Femur (tissue), 1 donor: ENCODE measurements at regions not wholly inside any gene's neighbourhood (a gene's known extent, or its start where the extent isn't known, plus 50 kb on each side); places are given as distances from the start of the nearest gene placed in this dataset.

Source experiments
- DNase-seq: peaks from one replicate; pipeline ENCODE4 v3.0.0-alpha.2; 2017

- no peak for DNase-seq
Measured at GRCh38 chr7:25642849-25643248, 414.6 kb upstream of the NPVF start.

DNA sequence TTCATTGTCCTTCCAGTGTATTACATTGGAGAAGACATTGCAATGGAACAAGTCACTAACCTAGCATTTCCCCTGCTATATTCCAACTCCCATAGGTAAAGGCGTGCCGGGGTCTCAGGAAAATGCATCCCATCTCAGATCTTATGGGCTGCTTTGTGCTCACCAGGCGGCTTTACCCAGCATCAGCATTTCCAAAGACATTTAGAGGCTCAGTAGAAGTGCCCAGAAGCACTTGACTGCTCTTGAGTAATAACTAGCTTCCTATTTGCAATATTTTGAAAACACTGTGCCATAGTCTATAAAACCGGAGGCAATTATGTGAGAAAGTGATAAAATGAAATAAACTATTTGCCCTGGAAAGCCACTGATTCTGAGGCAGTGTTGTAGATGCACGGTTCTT, 415.0 kb upstream of the NPVF start:
- no peak for DNase-seq

DNA sequence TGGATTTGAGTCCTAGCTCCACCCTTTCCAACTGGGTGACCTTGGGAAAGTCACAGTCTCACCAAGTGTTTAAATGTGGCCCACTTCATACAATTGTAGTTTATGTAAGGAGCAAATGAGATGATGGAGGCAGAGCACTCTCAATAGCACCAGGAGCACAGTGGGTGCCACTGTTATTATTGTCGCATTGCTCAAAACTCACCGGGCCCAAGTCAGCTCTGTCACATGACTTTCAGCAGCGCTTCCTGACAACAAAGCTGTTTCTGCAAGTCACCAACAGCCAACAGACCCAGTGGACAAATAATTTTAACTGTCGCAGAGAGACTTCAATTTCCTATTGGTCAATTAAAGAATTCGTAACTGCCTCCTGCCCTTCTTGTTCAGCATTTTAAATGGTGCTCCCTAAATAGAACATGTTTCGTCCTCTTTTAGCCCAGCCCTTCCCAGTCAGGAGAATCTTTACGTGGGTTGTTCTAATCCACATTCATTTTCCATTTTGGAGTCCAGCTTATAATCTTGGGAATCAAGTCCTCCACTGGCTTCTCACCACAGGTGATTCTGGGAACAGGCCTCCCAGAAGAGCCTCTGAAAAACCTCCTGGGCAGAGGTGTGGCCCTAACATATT, 415.6 kb upstream of the NPVF start:
- DNase-seq: no peak

- DNase-seq: no peak
Measured at GRCh38 chr7:25646726-25647413, 418.6 kb upstream of the NPVF start.

DNA sequence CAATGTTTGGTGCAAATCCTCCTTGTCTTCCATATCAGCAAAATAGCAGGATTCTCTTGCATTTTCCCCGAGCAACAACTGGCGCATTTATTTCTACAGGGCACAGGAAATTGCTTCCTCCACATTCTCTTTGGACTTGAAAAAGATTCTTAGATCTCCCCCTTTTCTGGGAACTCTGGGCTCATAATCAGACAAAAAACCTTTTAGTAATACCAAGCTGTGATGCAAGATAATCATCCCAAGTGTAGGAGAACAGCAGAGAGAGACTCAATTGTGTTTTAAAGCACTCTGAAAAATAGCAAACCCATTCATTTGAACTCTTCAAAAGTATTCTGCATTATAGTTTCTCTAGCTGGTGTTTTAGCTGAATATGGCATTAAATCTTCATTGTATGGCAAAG, 419.6 kb upstream of the NPVF start:
- DNase-seq: no peak

DNA sequence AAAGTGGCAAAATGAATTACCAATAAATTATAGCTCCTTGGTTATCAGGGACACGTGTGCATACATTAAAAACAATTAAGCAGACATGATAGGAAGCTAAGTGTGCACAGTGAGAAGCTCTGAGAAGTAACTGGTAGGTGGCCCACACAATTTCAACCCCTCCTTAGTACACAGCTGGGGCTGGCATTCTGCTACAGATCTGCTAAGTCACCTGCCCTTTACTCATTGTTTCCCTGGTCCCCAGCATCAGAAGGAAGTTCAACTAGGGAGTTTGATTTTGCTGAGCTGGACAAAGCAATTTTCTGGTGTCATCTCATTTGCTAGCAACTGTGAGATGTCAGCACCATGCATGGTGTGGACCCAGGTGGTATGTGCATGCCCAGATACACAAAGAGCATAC, 424.1 kb upstream of the NPVF start:
- no peak for DNase-seq

DNA sequence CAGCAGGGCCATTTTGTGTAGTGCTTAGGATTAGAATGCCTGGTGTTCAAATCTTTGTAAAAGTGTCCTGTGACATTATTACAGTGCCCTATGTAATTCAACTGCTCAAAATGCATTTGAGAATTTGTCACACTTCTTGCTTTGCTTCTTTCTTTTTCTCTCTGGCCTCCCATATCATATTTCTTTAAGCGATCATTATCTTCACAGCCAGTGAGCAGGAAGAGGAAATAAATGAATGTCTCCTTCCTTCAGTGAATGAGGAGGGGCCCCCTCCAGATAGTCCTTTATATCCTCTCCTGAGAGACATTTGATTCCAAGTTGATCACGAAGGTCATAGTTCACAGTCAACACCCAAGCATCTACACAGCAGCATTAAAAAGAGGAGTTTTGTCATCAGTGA, 425.1 kb upstream of the NPVF start:
- no peak for DNase-seq

- DNase-seq: no peak
Measured at GRCh38 chr7:25656071-25656470, 427.8 kb upstream of the NPVF start.

GRCh38 chr7:25656581-25657026, 428.3 kb upstream of the NPVF start:
- peak; percentile 45 for DNase-seq

- no peak for DNase-seq
Measured at GRCh38 chr7:25658375-25658774, 430.1 kb upstream of the NPVF start.

- DNase-seq: no peak
Measured at GRCh38 chr7:25659841-25660240, 431.6 kb upstream of the NPVF start.

- DNase-seq: peak; percentile 70
Measured at GRCh38 chr7:25662841-25663800, 434.8 kb upstream of the NPVF start.

GRCh38 chr7:25663877-25664276, 435.6 kb upstream of the NPVF start:
- DNase-seq: peak; percentile 38

DNA sequence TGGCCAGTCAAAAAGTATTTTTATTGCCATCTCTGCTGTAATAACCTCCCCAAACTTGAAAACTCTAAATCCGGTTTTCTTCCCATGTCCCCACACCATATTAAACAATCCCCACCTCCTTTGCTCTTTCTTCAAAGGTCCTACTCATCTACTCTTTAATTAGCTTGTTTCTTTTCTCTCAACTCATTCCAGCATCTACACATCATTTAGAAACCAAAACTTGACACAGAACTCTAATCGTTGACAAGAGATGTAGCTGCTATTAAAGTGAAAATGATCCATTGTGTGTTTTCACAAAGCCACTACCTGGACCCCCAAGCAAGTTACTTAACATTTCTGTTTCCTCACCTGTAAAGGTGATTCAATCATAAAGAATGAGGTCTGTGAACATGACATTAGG, 436.3 kb upstream of the NPVF start:
- DNase-seq: no peak

GRCh38 chr7:25665374-25665773, 437.1 kb upstream of the NPVF start:
- DNase-seq: peak; percentile 45

- DNase-seq: no peak
Measured at GRCh38 chr7:25665903-25666670, 437.8 kb upstream of the NPVF start.

DNA sequence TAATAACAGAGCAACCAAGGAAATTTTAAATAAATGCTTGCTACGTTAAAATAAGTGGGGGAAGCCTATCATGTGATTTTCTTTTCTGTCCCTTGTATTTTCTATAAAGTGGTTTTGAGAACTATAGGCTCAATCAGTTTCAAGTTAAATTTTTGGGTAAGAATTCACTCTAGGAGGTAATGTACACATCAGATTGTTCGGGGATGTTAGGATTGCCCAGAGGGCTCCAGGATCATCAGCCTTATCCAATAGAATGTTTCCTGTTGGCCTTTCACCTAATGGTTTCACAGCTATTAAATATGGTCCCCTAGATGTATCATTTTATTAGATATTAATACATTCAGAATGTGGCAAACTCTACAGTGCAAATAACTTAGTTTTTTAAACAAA, 438.4 kb upstream of the NPVF start:
- no peak for DNase-seq

DNA sequence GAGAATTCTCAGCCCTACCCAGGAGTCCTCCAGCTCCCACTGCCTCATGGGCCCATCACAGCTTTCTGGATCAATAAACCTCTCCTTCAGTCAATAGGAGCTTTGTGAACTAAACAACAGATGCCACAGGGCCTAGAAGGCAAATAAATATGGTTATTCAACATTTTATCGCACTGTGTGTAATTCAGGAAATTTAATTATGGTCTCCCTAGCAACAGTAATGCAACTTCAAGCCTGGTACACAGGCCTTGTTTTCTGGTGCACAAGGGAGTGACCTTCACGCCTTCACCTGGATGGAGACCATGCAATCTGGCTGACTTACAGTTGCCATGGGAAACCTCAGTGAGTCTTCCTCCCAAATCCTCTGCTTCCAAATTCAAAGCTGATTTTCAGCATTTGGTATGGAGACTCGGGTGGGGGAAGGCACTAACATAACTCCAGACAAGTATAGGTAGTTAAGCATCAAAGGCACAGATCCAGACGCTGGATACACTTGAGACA, 441.0 kb upstream of the NPVF start:
- DNase-seq: peak; percentile 33

DNA sequence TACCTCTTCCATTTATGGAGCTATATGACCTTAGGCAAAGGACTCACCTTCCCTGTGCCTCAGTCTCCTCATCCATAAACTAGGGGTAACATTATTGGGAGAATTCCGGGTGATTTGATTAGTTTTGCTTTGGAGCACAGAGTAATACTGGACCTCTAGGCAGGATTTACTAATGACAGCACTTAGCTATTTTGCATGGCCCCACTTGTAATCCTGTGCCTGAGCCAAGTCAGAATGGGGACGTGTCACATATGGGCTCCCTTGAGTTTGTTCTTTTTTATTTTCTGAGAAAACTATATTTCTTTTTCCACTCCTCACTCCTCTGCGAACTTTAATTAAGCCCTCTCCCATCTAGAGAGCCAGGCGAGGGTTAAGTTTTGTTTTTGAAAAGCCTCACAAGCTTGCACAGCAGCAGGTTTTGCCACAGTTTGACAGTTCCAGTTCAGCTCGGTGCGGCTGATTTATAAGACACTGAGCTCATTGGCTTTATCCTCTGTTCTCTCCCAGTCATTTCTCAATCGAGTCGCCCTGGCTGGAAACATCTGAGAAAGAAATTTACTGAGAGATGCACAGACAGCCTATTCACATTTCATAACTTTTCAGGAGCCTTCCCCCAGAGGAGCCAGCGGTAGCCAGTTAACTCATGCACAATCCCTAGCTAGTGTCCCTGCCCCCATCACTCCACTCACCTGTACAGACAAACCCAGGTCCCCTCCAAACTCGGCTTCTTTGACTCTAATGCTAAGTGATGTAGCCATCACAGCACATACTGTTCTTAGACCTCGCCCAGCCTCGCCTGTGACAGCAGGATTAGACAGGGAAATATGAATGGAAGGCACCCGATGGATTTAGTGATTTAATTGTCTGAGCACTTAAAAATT, 441.9 kb upstream of the NPVF start:
- DNase-seq: peak; percentile 70

- DNase-seq: no peak
Measured at GRCh38 chr7:25671111-25671510, 442.8 kb upstream of the NPVF start.

GRCh38 chr7:25672496-25672895, 444.2 kb upstream of the NPVF start:
- DNase-seq: no peak
